ENCODE measurements at regions not wholly inside any gene's neighbourhood (a gene's known extent, or its start where the extent isn't known, plus 50 kb on each side); places are given as distances from the start of the nearest gene placed in this dataset.

DNA sequence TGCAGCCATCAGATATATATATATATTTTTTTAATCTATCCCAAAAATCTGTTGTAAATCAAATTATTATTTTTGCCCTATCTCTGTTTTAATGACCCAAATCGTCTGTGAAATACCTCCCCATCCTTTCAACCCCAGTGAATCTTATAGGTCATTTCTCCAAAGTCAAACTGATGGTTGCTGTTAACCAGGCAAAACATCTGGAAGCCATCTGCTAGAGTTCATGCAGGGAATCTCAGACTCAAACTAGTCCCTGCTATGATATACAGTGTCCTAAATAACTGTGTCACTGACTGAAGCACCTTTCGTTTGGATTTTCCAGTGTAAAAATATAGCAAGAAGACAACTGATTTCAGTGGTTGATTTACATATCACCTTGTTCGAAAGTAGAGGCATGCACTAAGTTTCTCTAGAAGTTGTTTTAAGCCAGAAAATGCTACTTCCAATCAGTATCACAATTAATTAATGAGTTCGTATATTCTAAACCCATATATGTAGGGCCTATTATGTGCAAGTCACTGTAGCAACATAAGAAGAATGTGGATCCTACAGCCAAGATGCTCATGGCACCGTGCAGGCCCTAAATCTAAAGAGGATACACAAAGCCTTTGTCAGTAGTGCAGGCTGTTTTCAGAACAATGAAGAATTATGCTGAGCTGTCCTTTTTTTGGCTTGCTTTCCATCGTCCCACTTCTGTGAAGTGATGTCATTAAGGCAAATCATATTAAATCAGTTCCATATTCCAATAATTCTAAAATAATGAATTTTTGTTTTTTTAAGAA is 566.0 kb downstream of the STK39 start:
- Histone ChIP-seq H3K4me3 (no peak overlapping the region), H3K36me3 (no peaks in the 10 kb centered on the region), H3K4me1 (no peaks in the 10 kb centered on the region), H3K9me3 (no peaks in the 10 kb centered on the region), H3K27ac (no peak overlapping the region), H3K27me3 (no peaks in the 10 kb centered on the region)
- intact Hi-C loops (cut with DNase I), result no loop called here
- ATAC-seq (no peak), DNase-seq (no peak)
- TF ChIP-seq, protein P1, sequence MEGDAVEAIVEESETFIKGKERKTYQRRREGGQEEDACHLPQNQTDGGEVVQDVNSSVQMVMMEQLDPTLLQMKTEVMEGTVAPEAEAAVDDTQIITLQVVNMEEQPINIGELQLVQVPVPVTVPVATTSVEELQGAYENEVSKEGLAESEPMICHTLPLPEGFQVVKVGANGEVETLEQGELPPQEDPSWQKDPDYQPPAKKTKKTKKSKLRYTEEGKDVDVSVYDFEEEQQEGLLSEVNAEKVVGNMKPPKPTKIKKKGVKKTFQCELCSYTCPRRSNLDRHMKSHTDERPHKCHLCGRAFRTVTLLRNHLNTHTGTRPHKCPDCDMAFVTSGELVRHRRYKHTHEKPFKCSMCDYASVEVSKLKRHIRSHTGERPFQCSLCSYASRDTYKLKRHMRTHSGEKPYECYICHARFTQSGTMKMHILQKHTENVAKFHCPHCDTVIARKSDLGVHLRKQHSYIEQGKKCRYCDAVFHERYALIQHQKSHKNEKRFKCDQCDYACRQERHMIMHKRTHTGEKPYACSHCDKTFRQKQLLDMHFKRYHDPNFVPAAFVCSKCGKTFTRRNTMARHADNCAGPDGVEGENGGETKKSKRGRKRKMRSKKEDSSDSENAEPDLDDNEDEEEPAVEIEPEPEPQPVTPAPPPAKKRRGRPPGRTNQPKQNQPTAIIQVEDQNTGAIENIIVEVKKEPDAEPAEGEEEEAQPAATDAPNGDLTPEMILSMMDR (IDR thresholded peaks at IDR 0.05), result no peak

DNA sequence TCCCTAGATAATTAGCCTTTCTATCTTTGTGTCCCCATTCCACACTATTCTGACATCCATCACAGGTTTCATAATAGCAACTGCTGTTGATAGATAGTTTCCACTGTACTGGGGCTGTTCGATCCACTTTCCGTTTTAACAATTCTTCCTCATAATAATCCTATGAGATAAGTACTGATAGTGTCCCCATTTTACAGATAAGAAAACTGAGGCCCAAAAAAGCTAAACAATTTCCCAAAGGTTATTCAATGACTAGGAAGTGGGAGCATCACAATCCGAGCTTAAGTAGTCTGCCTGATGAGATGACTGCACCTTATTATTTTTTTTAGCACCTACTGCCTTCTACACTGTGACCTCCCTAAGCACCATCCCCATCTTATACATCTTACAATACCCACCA is 569.2 kb downstream of the STK39 start:
- Histone ChIP-seq H3K27me3 (no peaks in the 10 kb centered on the region), H3K36me3 (no peaks in the 10 kb centered on the region), H3K9me3 (no peaks in the 10 kb centered on the region), H3K4me3 (no peak overlapping the region), H3K27ac (no peak overlapping the region), H3K4me1 (no peaks in the 10 kb centered on the region)
- intact Hi-C loops (cut with DNase I), result no loop called here
- DNase-seq (no peak), ATAC-seq (no peak)
- TF ChIP-seq, protein P1 (IDR thresholded peaks at IDR 0.05), result no peak

DNA sequence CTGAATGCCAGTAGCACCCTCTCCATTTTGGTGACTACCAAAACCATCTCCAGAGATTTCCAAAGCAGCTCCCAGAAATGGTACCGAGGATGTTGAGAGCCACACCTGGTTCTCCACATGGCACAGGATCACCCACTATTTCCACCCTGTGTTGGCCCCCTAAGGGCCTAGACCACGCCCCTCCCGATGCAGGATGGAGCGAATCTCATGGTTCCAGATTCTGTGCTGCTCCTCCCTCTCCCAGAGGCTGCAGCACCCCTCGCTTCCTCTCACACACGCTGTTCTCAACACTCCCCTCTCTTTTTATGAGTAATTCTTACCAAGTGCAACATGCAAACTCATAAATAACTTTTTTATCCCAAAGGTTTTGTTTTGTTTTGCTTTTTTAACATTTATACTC is 571.5 kb downstream of the STK39 start:
- ATAC-seq, result no peak
- no peak for DNase-seq
- Histone ChIP-seq H3K9me3 (no peaks in the 10 kb centered on the region), H3K4me3 (no peak overlapping the region), H3K27ac (no peak overlapping the region), H3K36me3 (no peaks in the 10 kb centered on the region), H3K27me3 (no peaks in the 10 kb centered on the region), H3K4me1 (no peaks in the 10 kb centered on the region)
- TF ChIP-seq, protein P1 (IDR thresholded peaks at IDR 0.05), result no peak
- intact Hi-C loops (cut with DNase I), result no loop called here

DNA sequence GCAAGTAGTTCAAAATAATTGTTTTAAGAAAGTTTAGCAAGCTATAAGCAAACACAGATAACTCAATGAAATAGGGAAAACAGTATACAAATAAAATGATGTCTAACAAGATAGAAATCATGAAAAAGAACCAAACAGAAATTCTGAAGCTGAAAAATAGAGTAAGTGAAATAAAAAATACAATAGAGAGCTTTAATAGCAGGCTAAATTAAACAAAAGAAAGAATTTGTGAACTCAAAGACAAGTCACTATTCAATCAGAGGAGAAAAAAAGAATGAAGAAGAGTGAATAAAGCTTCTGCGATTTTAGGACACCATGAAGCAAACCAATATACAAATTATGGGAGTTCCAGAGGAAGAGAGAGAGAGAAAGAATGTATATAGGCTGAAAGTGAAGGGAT is 576.8 kb downstream of the STK39 start:
- H3K9me3 ChIP-seq, result no peaks in the 10 kb centered on the region
- no peaks in the 10 kb centered on the region for H3K27me3 ChIP-seq
- H3K27ac ChIP-seq, result no peak overlapping the region
- DNase-seq, result no peak
- no peaks in the 10 kb centered on the region for H3K36me3 ChIP-seq
- no peak overlapping the region for H3K4me3 ChIP-seq
- TF ChIP-seq, protein P1 (IDR thresholded peaks at IDR 0.05), result no peak
- no peaks in the 10 kb centered on the region for H3K4me1 ChIP-seq
- intact Hi-C loops (cut with DNase I), result no loop called here
- ATAC-seq, result no peak

DNA sequence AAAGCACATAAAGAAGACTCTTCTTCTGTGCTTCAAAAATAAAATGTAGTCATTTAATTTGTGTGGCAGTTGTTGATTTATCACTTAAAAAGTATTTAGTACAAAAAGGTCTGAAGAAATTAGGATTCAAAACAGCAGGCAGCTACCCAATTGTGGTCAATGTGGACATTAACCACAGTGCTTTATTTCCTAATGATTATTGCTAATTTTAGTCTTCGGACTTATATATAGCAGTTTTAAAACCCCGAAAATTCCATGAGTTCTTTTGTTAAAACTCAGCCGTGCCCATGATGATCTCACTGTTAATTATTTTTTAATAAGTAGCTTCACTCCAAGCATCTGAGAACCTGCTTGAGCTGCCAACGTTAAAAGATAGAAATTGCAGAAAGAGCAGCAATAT is 594.3 kb downstream of the STK39 start:
- Histone ChIP-seq H3K36me3 (no peaks in the 10 kb centered on the region), H3K4me3 (no peak overlapping the region), H3K27ac (no peak overlapping the region), H3K27me3 (no peaks in the 10 kb centered on the region), H3K9me3 (no peaks in the 10 kb centered on the region), H3K4me1 (no peaks in the 10 kb centered on the region)
- no peak for DNase-seq
- TF ChIP-seq, protein P1 (IDR thresholded peaks at IDR 0.05), result no peak
- ATAC-seq, result no peak
- intact Hi-C loops (cut with DNase I), result no loop called here

DNA sequence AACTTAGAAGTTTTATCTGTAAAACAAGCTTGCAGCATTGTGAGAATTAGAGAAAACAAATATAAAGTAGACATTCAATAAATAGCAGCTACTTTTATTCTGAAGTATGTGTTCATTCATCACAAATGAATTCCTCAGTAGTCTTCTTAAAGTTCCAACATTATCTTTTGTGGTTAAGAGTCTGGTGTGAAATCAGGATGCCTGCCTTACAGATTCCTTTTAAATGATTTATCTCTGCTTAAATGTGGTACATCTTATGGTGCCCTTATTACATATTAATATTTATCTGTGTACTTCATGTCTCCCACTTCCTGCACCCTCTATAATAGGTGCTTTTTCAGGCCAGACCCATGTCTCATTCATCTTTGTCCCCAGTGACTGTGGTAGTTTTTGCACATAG is 595.0 kb downstream of the STK39 start:
- DNase-seq (no peak), ATAC-seq (no peak)
- intact Hi-C loops (cut with DNase I), result no loop called here
- no peak overlapping the region for H3K4me3 ChIP-seq
- H3K36me3 ChIP-seq, result no peaks in the 10 kb centered on the region
- no peak overlapping the region for H3K27ac ChIP-seq
- H3K9me3 ChIP-seq, result no peaks in the 10 kb centered on the region
- H3K27me3 ChIP-seq, result no peaks in the 10 kb centered on the region
- no peaks in the 10 kb centered on the region for H3K4me1 ChIP-seq
- TF ChIP-seq, protein P1 (IDR thresholded peaks at IDR 0.05), result no peak
